GM12878 (cell line): ENCODE measurements at regions not wholly inside any gene's neighbourhood (a gene's known extent, or its start where the extent isn't known, plus 50 kb on each side); places are given as distances from the start of the nearest gene placed in this dataset.
A peak's percentile ranks its signal among the peaks of the same experiment; 100 is the strongest.

Experiments used
- ATAC-seq: fragments of 200-7000 bp; cut with Tn5 transposase; 3 replicates; pipeline ENCODE4 v1.9.1; 2020; ENCODE audit warnings: mild to moderate bottlenecking, moderate library complexity
- BruUV-seq: library from RNA; stranded (reverse); fragments of 400-500 nt; replicated peaks from 2 replicates; lab custom pipeline; 2021; lab: Mats Ljungman, UMichigan
- CTCF ChIA-PET: fragments of 300-600 bp; sonication (Branson Sonifier 250); formaldehyde crosslinking; extraction: SDS; loops from one replicate; lab custom pipeline; 2021; ENCODE audit warnings: inconsistent platforms; lab: Yijun Ruan, JAX
- POLR2A ChIA-PET: fragments of 350-600 bp; formaldehyde crosslinking; extraction: SDS; loops from one replicate; lab custom pipeline; 2021; ENCODE audit warnings: inconsistent platforms; lab: Charles Lee
- RAD21 ChIA-PET: fragments of 300-600 bp; sonication (Branson Sonifier 250); formaldehyde crosslinking; loops from one replicate; lab custom pipeline; 2023; ENCODE audit warnings: antibody characterized with exemption; ENCODE audit not compliant: unreplicated experiment; lab: Charles Lee
- SMC1A ChIA-PET: fragments of 300-600 bp; sonication (Branson Sonifier 250); formaldehyde crosslinking; loops from one replicate; lab custom pipeline; 2023; ENCODE audit not compliant: unreplicated experiment, uncharacterized antibody; lab: Charles Lee
- DNase-seq: peaks from one replicate; pipeline ENCODE4 v3.0.0-alpha.2; 2011; ENCODE audit warnings: low read depth, low spot score
- FAIRE-seq: peaks from 3 replicates; lab custom pipeline; 2011; peaks lifted over from hg19 to GRCh38; lab: Jason Lieb, UNC
- H2AFZ ChIP-seq: 2 replicates; pipeline ENCODE4 v1.6.0; 2011; ENCODE audit warnings: low read depth, low read length, control low read depth; ENCODE audit not compliant: control insufficient read depth
- H3K27ac ChIP-seq: 2 replicates; pipeline ENCODE4 v1.5.1; 2011; ENCODE audit warnings: control low read depth; ENCODE audit not compliant: control insufficient read depth, insufficient read depth
- H3K27me3 ChIP-seq, 2 experiments: replicated peaks in 1 of 2; 2 replicates each; pipeline versions ENCODE4 v1.6.0 to v1.6.1; 2011; ENCODE audit warnings: low read length in 1 of 2; ENCODE audit not compliant: control insufficient read depth in 2 of 2, insufficient read depth in 2 of 2
- H3K36me3 ChIP-seq, 2 experiments: 2 replicates each; pipeline ENCODE4 v1.5.1; 2011; ENCODE audit warnings: low read length in 1 of 2; ENCODE audit not compliant: control insufficient read depth in 2 of 2, insufficient read depth in 2 of 2
- H3K4me1 ChIP-seq: 2 replicates; pipeline ENCODE4 v1.6.1; 2011; ENCODE audit warnings: mild to moderate bottlenecking, low read length, moderate library complexity, mixed read lengths; ENCODE audit not compliant: control insufficient read depth, insufficient read depth
- H3K4me2 ChIP-seq: 2 replicates; pipeline ENCODE4 v1.6.0; 2011; ENCODE audit warnings: control low read depth; ENCODE audit not compliant: control insufficient read depth, insufficient read depth
- H3K4me3 ChIP-seq: fragments of 200-600 bp; sonication (generic); 2 replicates; pipeline ENCODE4 v1.5.1; 2016
- H3K79me2 ChIP-seq: 2 replicates; pipeline ENCODE4 v1.6.0; 2011; ENCODE audit warnings: low read length; ENCODE audit not compliant: control insufficient read depth, insufficient read depth
- H3K9ac ChIP-seq: 2 replicates; pipeline ENCODE4 v1.8.0; 2011; ENCODE audit warnings: low read length, control low read depth, mixed read lengths; ENCODE audit not compliant: control insufficient read depth, insufficient read depth
- H3K9me3 ChIP-seq: replicated peaks from 3 replicates; pipeline ENCODE4 v1.5.1; 2011; ENCODE audit warnings: mild to moderate bottlenecking, low read length; ENCODE audit not compliant: control insufficient read depth, insufficient read depth
- H4K20me1 ChIP-seq: 2 replicates; pipeline ENCODE4 v1.6.0; 2011; ENCODE audit not compliant: control insufficient read depth, insufficient read depth
- ATF2 ChIP-seq: IDR thresholded peaks from 2 replicates; pipeline ENCODE4 v1.6.1; 2012; ENCODE audit warnings: low read length, inconsistent platforms
- BCLAF1 ChIP-seq: fragments of 450-650 bp; IDR thresholded peaks from 2 replicates; pipeline ENCODE4 v1.6.1; 2017; ENCODE audit warnings: antibody characterized with exemption, mild to moderate bottlenecking, moderate library complexity
- LARP7 ChIP-seq: fragments of 450-650 bp; IDR thresholded peaks from 2 replicates; pipeline ENCODE4 v1.6.1; 2017; ENCODE audit warnings: mild to moderate bottlenecking
- MTA3 ChIP-seq: IDR thresholded peaks from 2 replicates; pipeline ENCODE4 v1.6.1; 2012; ENCODE audit warnings: low read length, inconsistent platforms, borderline replicate concordance
- MYC ChIP-seq: IDR thresholded peaks from 2 replicates; pipeline ENCODE4 v1.6.1; 2011; ENCODE audit warnings: mild to moderate bottlenecking, low read length, moderate library complexity, inconsistent platforms; ENCODE audit not compliant: insufficient read depth, insufficient replicate concordance, insufficient read length, severe bottlenecking
- POLR2A ChIP-seq: IDR thresholded peaks from 2 replicates; pipeline ENCODE4 v1.6.1; 2011; ENCODE audit warnings: low read depth, mild to moderate bottlenecking, low read length
- ZNF207 ChIP-seq: fragments of 450-650 bp; IDR thresholded peaks from 2 replicates; pipeline ENCODE4 v1.6.1; 2014; ENCODE audit warnings: antibody characterized with exemption, mild to moderate bottlenecking, borderline replicate concordance
- ZNF592 ChIP-seq: fragments of 450-650 bp; IDR thresholded peaks from 2 replicates; pipeline ENCODE4 v1.6.1; 2017; ENCODE audit warnings: mild to moderate bottlenecking, moderate library complexity
- WGBS: methylation state at CpG from one replicate; pipeline ENCODE4 v1.1.6; 2016; ENCODE audit warnings: low lambda C conversion rate; ENCODE audit not compliant: insufficient replicate concordance, insufficient coverage; ENCODE audit errors: missing lambda C conversion rate; 5-methylcytosine and 5-hydroxymethylcytosine counted together
- in situ Hi-C: fragments of 300-500 bp; cut with MboI; formaldehyde crosslinking; loops from 9 replicates; pipeline ENCODE4 v1.14.3; 2018; ENCODE audit warnings: mixed read lengths
- intact Hi-C: fragments of 100-400 bp; cut with micrococcal nuclease; formaldehyde crosslinking; loops from one replicate; pipeline ENCODE4 v1.14.2; 2022; ENCODE audit not compliant: unreplicated experiment

- TF ChIP-seq ZNF207 = no peak
- TF ChIP-seq LARP7 = no peak
- no peak for TF ChIP-seq MTA3
- no TSS peak for BruUV-seq
- DNase-seq (no peak), FAIRE-seq (no peak), ATAC-seq (no peak)
- Histone ChIP-seq H3K79me2 (no peaks in the 10 kb centered on the region), H3K4me1 (no peaks in the 10 kb centered on the region), H3K9ac (no peak overlapping the region), H3K4me3 (no peak overlapping the region), H3K36me3 (no peaks in the 10 kb centered on the region), H3K27me3 (no peaks in the 10 kb centered on the region), H3K4me2 (no peak overlapping the region), H3K9me3 (no peaks in the 10 kb centered on the region), H3K27ac (no peak overlapping the region), H2AFZ (no peak overlapping the region), H4K20me1 (no peaks in the 10 kb centered on the region)
- ChIA-PET POLR2A (no interaction called here), SMC1A (no interaction called here), CTCF (no interaction called here), RAD21 (no interaction called here)
- in situ Hi-C loops (no loop called here), intact Hi-C loops (no loop called here)
- WGBS = 55% methylated on average over 41 of the region's 42 CpGs
Measured at GRCh38 chr20:63064745-63065711, 58.3 kb upstream of the BHLHE23 start.

- ChIA-PET POLR2A (no interaction called here), RAD21 (no interaction called here), CTCF (no interaction called here), SMC1A (no interaction called here)
- Histone ChIP-seq H3K9ac (no peak overlapping the region), H3K79me2 (no peaks in the 10 kb centered on the region), H3K4me2 (no peak overlapping the region), H3K27me3 (no peaks in the 10 kb centered on the region), H3K9me3 (no peaks in the 10 kb centered on the region), H3K27ac (no peak overlapping the region), H3K4me3 (no peak overlapping the region), H3K36me3 (no peaks in the 10 kb centered on the region), H4K20me1 (no peaks in the 10 kb centered on the region), H2AFZ (no peak overlapping the region), H3K4me1 (no peaks in the 10 kb centered on the region)
- 52% methylated on average over 18 of the region's 18 CpGs for WGBS
- intact Hi-C loops = no loop called here
- ATAC-seq (peak; percentile 72), DNase-seq (no peak), FAIRE-seq (no peak)
- BruUV-seq = no TSS peak
- in situ Hi-C loops = no loop called here
- TF ChIP-seq POLR2A = no peak
- no peak for TF ChIP-seq MYC
- no peak for TF ChIP-seq ZNF592
- TF ChIP-seq ATF2 = no peak
- TF ChIP-seq BCLAF1 = no peak
Measured at GRCh38 chr20:63064310-63064709, 57.5 kb upstream of the BHLHE23 start.
